Sigmoid colon (tissue), 6 donors: ENCODE measurements at regions not wholly inside any gene's neighbourhood (a gene's known extent, or its start where the extent isn't known, plus 50 kb on each side); places are given as distances from the start of the nearest gene placed in this dataset.

Experiments
- DNase-seq: peaks from one replicate; pipeline ENCODE4 v3.0.0-alpha.2; 2019
- H3K27ac ChIP-seq, 4 donors: fragments of 200-600 bp; sonication (generic); one replicate each; pipeline ENCODE4 v1.5.1; 2016 to 2019; ENCODE audit warnings: mild to moderate bottlenecking in 1 of 4
- H3K27me3 ChIP-seq, 3 donors: fragments of 200-600 bp; sonication (generic); one replicate each; pipeline ENCODE4 v1.5.1; 2019; ENCODE audit warnings: mild to moderate bottlenecking in 1 of 3
- H3K36me3 ChIP-seq, 4 donors: fragments of 200-600 bp; sonication (generic); one replicate each; pipeline ENCODE4 v1.5.1; 2016 to 2019
- H3K4me1 ChIP-seq, 4 donors: fragments of 200-600 bp; sonication (generic); one replicate each; pipeline ENCODE4 v1.5.1; 2017 to 2019
- H3K4me3 ChIP-seq, 4 donors: fragments of 200-600 bp; sonication (generic); one replicate each; pipeline ENCODE4 v1.5.1; 2017 to 2019; ENCODE audit warnings: mild to moderate bottlenecking in 2 of 4, moderate library complexity in 1 of 4
- H3K9me3 ChIP-seq, 4 donors: fragments of 200-600 bp in 3 of 4; sonication (generic) in 3 of 4; one replicate each; pipeline versions ENCODE4 v1.5.1 to v1.6.1; 2013 to 2019
- CTCF ChIP-seq, 4 experiments: fragments of 450-650 bp in 3 of 4; fragments of 200-600 bp in 1 of 4; IDR thresholded peaks; one replicate each; pipeline ENCODE4 v1.5.1; 2016 to 2019; ENCODE audit warnings: antibody characterized with exemption in 4 of 4, mild to moderate bottlenecking in 3 of 4, moderate library complexity in 2 of 4
- EP300 ChIP-seq, 4 donors: sonication (generic); formaldehyde crosslinking; IDR thresholded peaks; one replicate each; pipeline ENCODE4 v1.6.1; 2017; ENCODE audit warnings: antibody characterized with exemption in 4 of 4
- POLR2A ChIP-seq, 2 donors: fragments of 450-650 bp; IDR thresholded peaks; one replicate each; pipeline ENCODE4 v1.6.1; 2016; ENCODE audit warnings: antibody characterized with exemption in 2 of 2, mild to moderate bottlenecking in 2 of 2, moderate library complexity in 2 of 2
- POLR2AphosphoS5 ChIP-seq, 4 donors: sonication (generic); formaldehyde crosslinking; IDR thresholded peaks; one replicate each; pipeline ENCODE4 v1.6.1; 2017; ENCODE audit warnings: antibody characterized with exemption in 4 of 4
- WGBS, 2 donors: extraction: QIAGEN DNeasy Blood & Tissue Kit; methylation state at CpG; one replicate each; pipeline ENCODE4 v1.1.7; 2013; 5-methylcytosine and 5-hydroxymethylcytosine counted together
- intact Hi-C: fragments of 100-400 bp; cut with DNase I; formaldehyde crosslinking; loops from one replicate; pipeline ENCODE4 v1.15.1; 2023
- donor health status: healthy with polysubstance abuse.
- donor health status: healthy.

- Histone ChIP-seq H3K27me3 (no peaks in the 10 kb centered on the region), H3K36me3 (no peaks in the 10 kb centered on the region), H3K4me1 (peaks cover 0 to 6% (median 2%) of the 10 kb centered on the region in 4 donors), H3K27ac (no peak overlapping the region), H3K9me3 (no peaks in the 10 kb centered on the region), H3K4me3 (no peak overlapping the region)
- TF ChIP-seq POLR2A (IDR thresholded peaks at IDR 0.05), result no peak
- no peak for TF ChIP-seq EP300 (IDR thresholded peaks at IDR 0.05)
- TF ChIP-seq POLR2AphosphoS5 (IDR thresholded peaks at IDR 0.05), result no peak
- TF ChIP-seq CTCF (IDR thresholded peaks at IDR 0.05), result no peak
- WGBS, 2 donors, result 81 to 86% methylated on average over 3 of the region's 3 CpGs
- no peak for DNase-seq
- intact Hi-C loops, result no loop called here
Observed at GRCh38 chr5:167866797-167867196, 424.6 kb upstream of the WWC1 start.

- intact Hi-C loops, result no loop called here
- 66 to 77% methylated on average over 5 of the region's 5 CpGs for WGBS, 2 donors
Observed at GRCh38 chr5:167867281-167867680, 424.2 kb upstream of the WWC1 start.

GRCh38 chr5:167869125-167869524, 422.3 kb upstream of the WWC1 start:
- intact Hi-C loops, result no loop called here
- DNase-seq, result no peak
- H3K9me3 ChIP-seq, result no peaks in the 10 kb centered on the region
- no peak overlapping the region for H3K4me3 ChIP-seq
- no peaks in the 10 kb centered on the region for H3K4me1 ChIP-seq
- no peaks in the 10 kb centered on the region for H3K36me3 ChIP-seq
- H3K27me3 ChIP-seq, result no peaks in the 10 kb centered on the region
- TF ChIP-seq POLR2A (IDR thresholded peaks at IDR 0.05) (no peak), POLR2AphosphoS5 (IDR thresholded peaks at IDR 0.05) (no peak), CTCF (IDR thresholded peaks at IDR 0.05) (no peak), EP300 (IDR thresholded peaks at IDR 0.05) (no peak)
- no peak overlapping the region for H3K27ac ChIP-seq
- 77 to 82% methylated on average over 3 of the region's 3 CpGs for whole genome bisulfite sequencing, 2 donors

More at GRCh38 chr5:167867281-167867680, 424.2 kb upstream of the WWC1 start:
- Histone ChIP-seq H3K9me3 (no peaks in the 10 kb centered on the region), H3K27ac (no peak overlapping the region), H3K27me3 (no peaks in the 10 kb centered on the region), H3K36me3 (no peaks in the 10 kb centered on the region), H3K4me1 (peaks cover 0 to 2% (median 0%) of the 10 kb centered on the region in 4 donors), H3K4me3 (no peak overlapping the region)
- DNase-seq, result no peak
- TF ChIP-seq CTCF (IDR thresholded peaks at IDR 0.05) (no peak), EP300 (IDR thresholded peaks at IDR 0.05) (no peak), POLR2A (IDR thresholded peaks at IDR 0.05) (no peak), POLR2AphosphoS5 (IDR thresholded peaks at IDR 0.05) (no peak)

GRCh38 chr5:167870055-167870454, 421.4 kb upstream of the WWC1 start:
- TF ChIP-seq POLR2A (IDR thresholded peaks at IDR 0.05), result no peak
- TF ChIP-seq EP300 (IDR thresholded peaks at IDR 0.05), result no peak
- TF ChIP-seq POLR2AphosphoS5 (IDR thresholded peaks at IDR 0.05), result no peak
- no peak for TF ChIP-seq CTCF (IDR thresholded peaks at IDR 0.05)
- Histone ChIP-seq H3K4me1 (no peaks in the 10 kb centered on the region), H3K4me3 (no peak overlapping the region), H3K9me3 (no peaks in the 10 kb centered on the region), H3K27me3 (no peaks in the 10 kb centered on the region), H3K36me3 (no peaks in the 10 kb centered on the region), H3K27ac (no peak overlapping the region)
- intact Hi-C loops, result no loop called here
- no peak for DNase-seq

GRCh38 chr5:167871091-167871490, 420.4 kb upstream of the WWC1 start:
- 69 to 78% methylated on average over 2 of the region's 2 CpGs for WGBS, 2 donors
- no peak for DNase-seq
- Histone ChIP-seq H3K36me3 (no peaks in the 10 kb centered on the region), H3K9me3 (no peaks in the 10 kb centered on the region), H3K4me1 (no peaks in the 10 kb centered on the region), H3K4me3 (no peak overlapping the region), H3K27me3 (no peaks in the 10 kb centered on the region), H3K27ac (no peak overlapping the region)
- TF ChIP-seq CTCF (IDR thresholded peaks at IDR 0.05) (no peak), POLR2AphosphoS5 (IDR thresholded peaks at IDR 0.05) (no peak), POLR2A (IDR thresholded peaks at IDR 0.05) (no peak), EP300 (IDR thresholded peaks at IDR 0.05) (no peak)
- intact Hi-C loops, result no loop called here
